HG03457 (cell line): ENCODE measurements at regions not wholly inside any gene's neighbourhood (a gene's known extent, or its start where the extent isn't known, plus 50 kb on each side); places are given as distances from the start of the nearest gene placed in this dataset.

Source experiments
- ATAC-seq: cut with Tn5 transposase; IDR thresholded peaks from one replicate; pipeline ENCODE4 v1.9.1; 2021; ENCODE audit warnings: moderate number of reproducible peaks; ENCODE audit not compliant: unreplicated experiment

DNA sequence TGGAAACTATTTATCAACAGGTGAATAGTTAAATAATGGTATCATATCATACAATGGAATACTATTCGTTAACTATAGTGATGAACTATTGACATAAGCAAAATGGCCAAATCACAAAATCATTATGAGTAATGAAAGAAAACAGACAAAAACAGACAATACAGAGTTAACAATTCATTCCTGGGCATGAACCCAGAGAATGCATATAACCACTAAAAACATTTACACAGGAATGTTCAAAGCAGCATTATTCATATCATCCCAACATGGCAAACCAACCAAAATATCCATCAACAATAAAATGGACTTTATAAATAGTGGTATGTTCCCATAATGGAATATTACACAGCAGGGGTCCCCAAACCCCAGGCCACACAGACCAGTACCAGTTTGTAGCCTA, 131.2 kb upstream of the CYP1B1 start:
- ATAC-seq: no peak

DNA sequence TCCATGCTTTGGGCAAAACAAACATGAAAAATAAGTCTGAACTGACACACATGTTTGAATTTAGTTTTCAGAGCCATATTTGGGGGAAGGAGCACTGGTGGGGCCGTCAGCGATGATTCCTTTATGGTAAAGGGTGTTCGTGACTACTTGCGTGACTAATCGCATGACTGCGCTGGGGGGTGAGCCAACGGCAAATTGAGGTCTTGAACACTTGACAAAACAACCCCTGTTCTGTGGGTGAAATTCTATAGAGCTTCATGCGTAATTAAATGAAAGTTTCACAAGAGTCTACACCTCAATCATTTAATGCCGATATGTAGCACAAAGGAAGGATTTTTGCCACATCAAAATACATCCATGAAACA, 127.5 kb upstream of the CYP1B1 start:
- ATAC-seq: no peak

DNA sequence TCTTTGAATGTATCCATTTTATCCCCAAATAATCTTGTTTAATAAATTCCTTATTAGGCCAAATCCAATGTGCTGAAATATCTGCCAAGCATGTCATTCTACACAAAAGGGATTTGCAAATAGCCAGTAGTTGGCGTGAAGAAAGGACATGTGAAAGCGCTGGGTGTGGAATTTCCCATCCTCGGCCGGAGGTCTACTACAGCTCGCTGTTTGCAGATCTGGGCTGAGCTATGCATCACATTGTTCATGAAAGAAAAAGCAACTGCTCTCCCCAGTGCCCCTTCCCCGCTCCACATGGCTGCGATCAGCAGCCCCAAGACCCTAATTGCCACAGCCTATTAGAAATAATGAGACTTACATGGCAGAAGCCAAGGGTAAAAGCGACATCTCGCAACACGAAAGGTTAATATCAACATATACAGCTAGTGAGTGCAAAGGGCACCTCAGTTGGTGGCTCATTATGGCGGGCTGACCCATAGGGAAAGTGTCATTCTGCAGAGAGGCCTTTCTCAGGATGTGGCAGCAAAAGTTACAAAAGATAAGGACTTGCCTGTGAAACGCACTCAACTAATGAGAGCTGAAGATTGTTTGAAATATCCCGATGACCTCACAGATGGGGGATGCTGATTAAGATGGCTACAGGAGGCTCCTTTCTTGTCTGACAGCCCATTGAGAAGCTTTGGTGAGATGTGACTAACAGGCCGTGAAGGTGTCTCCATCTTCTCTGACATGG, 126.9 kb upstream of the CYP1B1 start:
- no peak for ATAC-seq

DNA sequence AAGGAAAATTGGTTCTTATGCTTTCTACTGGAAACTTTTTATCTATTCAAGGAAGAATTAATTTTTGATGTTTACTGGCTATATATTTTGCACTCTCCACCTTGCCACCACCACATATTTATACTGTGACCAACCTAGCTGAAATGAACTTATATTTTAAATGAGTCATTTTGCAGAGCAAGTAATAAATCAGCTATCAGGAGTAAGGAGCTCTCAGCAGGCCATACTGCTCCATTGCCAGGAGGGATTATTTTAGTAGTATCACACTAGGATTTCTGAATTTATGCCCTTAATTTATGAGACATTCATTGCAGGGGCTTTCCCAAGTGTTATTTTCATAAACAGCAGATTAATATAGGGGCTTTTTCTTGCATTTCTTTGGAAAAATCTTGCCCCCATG, 125.8 kb upstream of the CYP1B1 start:
- no peak for ATAC-seq

DNA sequence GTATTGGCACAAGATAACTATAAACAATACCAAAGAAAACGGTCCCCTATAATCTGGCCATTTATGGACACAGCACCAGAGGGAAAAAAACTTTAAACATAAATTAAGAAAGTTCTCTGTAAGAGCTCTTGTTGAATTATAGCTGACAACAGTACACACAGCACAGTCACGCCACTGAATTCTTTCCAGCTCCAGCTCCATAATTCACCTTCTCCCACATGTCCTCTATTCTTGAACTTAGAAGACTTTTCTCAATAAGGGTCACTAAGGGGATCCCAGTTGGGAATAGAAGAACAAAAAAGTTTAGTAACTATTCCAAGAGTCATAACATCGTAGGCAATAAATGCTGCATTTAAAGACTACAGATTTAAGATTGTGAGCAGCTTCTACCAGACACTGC, 124.6 kb upstream of the CYP1B1 start:
- ATAC-seq: no peak

DNA sequence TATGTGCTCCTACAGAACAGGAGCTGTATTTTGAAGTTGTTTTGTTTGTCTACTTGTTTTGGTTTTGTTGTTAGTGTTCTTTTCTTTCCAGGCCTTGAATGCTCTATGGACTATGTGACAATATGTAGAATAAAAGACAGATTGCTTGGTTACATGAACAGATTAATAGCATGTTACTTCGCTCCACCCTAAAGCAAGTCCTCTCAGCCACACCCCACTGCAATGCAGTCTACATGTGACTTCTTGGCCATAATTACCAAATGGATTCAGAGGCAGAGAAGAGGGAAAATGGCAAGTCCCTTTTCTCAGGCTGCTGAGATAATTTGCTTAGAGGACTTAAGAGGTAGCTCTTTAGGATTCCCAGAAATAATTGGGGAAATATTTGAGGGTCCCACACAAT, 123.2 kb upstream of the CYP1B1 start:
- ATAC-seq: no peak

DNA sequence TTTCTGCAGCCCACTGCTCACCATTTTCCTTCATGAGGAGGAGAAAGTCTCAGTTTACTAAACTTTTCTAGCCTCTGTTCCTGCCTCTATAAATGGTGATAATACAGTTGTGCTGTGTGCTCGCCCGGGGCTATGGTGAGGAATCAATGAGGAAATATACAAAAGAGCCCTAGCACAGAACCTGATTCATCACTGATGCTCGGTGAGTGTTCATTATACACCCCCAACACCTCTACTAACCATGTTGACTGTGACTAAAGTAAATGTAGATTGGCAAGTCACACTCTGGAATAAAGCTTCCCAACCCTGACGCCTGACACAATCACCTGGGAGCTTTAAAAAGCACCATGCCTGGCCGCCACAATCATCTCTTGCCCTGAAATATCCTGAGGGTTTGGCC, 118.8 kb upstream of the CYP1B1 start:
- no peak for ATAC-seq

DNA sequence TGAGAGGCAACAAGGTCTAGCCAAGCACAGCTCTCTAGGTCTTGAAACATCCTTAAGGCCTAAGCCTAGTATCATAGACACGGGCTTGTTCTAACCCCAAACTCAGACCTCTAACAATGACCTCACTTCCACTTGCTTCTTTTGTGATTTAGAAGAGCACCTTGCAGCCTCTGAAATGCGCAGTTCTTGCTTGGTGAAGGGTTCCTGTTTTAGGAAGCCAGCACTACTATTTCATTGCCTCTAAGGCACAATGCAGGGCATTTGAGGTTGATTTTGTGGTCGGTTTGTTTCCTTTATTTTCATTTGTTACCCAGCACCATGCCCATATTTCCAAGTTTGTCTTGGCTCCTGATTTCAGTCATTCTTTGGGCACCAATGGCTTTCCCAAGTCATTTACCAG, 117.0 kb upstream of the CYP1B1 start:
- no peak for ATAC-seq

DNA sequence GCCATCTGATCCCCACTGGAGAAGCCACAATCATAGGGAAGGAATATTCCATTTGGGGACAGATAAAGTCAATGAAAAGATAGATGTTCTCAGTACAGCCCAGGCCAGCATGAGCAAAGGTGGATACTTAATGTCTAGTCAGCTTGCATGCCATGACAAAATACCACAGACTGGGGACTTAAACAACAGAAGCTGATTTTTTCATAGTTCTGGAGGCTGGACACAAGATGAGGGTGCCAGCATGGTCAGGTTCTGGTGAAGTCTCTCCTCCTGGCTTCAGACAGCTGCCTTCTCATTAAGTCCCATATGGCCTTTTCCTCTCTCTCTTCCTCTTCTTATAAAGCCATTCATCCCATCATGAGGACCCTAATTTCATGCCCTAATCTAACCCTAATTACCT, 116.1 kb upstream of the CYP1B1 start:
- no peak for ATAC-seq

DNA sequence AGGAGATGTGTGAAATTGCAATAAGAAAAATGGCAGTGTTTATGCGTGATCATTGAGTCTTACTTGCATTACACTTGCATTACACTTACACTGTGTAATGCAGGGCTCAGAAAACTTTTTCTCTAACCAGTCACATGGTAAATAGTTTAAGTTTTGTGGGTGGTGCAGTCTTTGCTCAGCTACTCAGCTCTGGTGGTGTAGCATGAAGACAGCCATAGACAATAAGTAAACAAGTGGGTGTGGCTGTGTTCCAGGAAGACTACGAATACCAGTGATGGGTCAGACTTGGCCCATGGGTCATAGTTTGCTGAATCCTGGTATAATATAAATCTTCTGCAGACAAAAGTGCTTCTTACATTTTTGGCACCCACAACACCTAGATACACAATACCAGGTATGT, 115.6 kb upstream of the CYP1B1 start:
- no peak for ATAC-seq

DNA sequence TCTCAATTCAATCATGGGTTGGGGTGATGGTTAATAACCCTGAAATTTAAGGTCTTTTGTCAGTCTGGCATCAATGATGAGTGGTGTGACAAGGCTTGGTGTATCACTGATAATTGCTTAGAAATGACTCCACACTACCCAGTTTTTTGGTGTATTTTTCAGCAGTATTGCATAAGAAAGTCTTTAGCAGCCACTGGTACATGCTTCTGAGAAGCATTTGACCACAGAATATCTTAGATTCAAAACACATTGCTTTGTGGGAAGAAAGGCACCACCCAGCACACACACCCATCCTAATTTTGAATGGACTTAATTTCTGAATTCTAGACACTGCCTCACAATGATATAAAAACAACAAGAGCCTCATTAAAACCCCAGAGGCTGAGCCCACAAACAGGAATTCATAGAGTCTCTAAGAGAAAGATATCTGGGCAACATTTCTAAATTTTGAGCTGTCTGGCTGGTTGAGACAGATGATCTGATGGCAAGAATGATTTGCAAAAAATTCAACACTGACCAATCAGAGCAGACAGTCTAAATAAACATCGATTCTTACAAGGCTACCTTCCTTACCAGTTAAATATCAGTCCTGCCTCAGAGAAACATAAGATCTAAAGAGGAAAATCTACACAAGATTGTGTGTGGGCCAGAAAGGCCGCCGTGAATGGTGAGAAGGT, 114.7 kb upstream of the CYP1B1 start:
- ATAC-seq: no peak

DNA sequence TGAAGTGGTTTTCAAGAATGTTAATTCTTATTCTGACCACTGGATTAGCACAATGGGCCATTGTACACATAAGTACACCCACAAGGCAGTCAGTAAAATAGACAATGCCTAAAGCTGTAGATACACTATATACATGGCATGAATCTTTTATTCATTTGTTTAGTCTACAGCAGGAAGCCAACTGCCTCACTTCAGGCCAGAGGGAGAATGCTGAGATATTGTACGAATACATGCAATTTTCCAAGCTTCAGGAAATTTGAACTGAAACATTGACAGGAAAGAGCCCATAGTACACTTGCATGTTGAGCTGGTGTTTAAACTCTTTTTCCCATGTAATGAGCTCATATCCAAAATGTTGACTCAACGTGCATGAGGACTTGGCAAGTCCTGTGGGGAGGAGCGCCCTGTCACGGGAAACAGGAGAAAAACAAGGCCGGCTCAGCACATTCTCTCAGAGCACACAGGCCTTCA, 111.6 kb upstream of the CYP1B1 start:
- ATAC-seq: no peak

DNA sequence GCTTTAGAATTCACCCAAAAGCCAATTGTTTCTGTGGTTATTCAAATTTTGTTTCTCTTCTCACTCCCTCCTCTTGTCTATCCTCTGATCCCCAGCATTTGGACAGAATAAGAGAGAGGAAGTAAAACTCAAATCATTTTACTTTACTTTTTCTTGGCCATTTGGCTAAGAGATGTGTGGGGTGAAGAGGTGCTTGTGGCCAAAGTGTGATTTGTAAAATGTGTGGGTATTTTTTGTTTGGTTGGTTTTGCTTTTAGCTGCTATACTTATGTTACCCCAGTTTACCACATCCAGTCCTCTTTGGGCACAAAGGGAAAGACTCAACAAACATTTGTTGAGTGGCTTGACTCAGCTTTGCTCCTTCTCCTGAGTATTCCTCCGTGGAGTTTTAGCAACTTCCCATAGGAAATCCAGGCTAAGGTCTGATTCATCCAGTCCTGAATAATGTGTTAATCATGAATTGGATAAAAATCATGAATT, 109.1 kb upstream of the CYP1B1 start:
- ATAC-seq: peak; percentile 93

DNA sequence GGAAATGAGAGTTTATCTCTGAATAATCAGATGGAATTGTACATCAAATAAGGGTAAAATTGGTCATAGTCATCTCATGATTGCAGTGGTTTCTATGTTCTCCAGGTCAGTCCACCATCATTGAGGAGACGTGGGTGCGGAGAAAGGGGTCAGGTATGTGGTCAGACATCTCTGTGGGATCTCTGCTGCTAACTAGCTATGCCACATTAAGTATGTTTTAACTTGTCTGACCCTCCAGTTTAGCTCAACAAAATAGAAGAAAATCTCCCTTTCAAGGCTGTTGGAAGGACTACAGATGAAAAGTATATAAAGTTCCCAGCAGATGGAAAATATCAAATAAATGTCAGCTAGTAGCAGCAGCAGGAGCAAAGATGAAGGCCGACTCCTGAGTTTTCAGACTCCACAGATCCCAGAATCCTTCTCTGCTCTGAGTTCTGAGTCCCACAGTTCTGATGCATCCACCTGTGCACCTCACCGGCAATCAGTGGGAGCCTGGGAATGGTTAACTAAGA, 106.6 kb upstream of the CYP1B1 start:
- no peak for ATAC-seq

DNA sequence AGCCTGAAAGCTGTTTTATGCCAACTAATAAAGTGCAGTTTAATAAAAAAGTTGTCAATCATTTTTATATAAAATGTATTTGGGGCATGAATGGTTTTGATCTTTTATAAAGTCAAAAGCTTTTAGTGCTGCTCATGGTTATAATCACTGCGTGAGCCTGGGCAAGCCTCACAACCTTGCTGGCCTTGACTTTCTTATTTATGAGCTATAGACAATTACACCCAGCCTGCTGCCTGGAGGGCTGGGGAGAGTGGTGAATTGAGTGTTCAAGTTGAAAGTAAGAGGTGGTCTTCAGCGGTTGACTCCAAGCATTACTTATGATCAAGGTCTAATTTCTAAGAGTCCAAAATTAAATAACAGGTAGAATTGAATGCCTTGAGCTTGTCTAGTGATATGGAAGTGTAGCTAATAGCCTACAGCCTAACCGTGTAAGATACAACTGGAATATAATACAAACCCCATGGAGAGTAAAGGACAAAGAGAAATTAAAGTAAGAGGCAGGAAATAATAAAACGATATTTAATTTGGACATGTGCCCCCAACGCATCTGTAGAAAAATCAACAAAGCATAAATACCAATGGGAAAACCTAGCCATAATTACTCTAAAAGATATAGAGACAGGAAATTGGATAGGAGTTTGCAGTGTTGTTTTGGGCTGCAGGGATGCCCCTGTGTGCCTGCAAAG, 106.0 kb upstream of the CYP1B1 start:
- ATAC-seq: no peak

DNA sequence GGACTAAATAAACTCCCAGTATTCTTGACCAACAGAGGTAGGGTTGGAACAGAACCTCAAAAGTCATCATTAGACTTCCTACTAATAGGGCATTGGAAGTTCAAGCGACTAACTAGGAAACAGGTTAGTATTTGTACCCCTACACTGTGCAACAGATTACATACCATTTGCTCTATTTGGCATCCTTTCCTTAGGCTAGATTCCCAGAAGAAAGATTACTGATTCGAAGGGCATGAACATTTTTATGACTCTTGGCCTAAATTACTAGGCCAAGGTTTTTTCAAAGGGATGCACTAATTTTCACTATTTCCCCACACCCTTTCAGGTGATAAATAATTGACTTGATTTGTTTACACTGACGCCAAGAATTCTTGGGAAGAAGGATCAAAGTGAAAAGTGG, 104.8 kb upstream of the CYP1B1 start:
- no peak for ATAC-seq

DNA sequence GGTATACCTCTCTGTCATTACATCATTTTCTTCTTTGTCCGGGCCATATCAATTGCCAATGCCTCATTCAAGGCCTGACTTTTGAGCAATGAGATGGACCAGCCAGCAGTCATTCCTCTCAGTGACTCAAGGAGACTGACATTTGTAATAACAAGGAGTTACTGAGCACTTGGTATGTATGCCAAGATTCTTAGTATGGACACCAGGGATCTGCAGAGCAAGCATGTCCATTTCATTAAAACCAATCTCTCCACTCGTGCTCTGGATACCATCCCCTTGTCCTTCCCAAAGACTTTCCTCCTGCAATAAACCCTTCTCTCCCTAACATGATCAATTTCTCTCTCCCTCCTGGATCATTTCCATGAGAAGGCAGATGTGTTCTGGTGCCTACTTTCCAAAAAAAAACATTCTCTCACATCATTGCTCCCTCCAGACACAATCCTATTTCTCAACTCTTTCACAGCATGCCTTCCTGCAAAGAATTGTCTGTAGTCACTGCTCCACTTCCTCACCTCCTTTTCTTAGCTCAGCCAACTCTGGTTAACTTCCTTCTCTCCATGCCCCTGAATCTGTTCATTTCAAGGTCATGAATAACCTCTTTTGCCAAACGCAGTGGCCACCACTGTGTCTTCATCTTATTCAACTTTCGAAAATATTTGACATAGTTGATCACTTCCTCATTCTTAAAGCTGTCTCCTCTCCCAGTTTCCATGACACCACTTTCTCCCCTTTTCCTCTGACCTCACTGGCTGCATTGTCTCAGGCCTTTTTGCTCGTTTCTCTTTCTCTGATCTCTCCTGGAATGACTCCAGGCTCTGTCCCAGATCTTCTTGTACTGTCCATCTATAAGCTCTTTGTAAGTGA, 102.8 kb upstream of the CYP1B1 start:
- ATAC-seq: no peak

DNA sequence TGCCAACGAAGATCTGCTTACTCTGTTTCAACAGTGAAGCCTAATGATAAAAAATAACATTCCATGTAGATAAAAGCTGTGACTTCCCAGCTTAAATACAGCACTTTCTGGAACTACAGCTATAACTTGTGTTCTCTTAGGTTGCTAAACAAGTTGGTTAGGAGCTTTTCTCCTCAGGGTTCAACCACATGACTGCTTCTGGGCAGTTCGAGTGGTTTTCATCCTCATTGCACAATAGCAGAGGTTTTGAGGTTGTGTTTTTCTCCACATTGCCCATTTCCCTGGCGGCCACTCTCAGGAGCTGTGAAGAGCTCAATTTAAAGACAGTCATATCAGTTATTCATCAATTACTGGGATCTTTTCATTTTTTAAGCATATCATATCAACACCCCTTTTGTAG, 102.2 kb upstream of the CYP1B1 start:
- no peak for ATAC-seq

DNA sequence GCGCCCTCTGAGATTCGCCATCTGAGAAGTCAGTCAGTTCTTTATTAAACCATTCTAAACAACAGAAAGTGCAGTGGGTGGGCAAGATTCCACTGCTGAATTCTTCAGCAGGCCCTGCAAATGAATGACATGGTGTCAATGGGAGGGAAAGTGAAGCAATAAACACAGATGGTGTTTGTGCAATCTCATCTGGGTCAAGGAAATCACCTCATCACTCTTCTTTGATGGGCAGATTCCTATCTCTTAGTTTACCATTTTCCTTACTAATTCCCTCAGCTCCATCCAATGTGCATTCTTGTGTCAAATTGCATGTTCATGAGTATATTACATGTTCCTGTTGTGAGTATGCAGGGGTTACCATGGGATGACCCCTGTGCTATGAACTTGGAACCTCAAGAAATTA, 100.7 kb upstream of the CYP1B1 start:
- ATAC-seq: no peak

DNA sequence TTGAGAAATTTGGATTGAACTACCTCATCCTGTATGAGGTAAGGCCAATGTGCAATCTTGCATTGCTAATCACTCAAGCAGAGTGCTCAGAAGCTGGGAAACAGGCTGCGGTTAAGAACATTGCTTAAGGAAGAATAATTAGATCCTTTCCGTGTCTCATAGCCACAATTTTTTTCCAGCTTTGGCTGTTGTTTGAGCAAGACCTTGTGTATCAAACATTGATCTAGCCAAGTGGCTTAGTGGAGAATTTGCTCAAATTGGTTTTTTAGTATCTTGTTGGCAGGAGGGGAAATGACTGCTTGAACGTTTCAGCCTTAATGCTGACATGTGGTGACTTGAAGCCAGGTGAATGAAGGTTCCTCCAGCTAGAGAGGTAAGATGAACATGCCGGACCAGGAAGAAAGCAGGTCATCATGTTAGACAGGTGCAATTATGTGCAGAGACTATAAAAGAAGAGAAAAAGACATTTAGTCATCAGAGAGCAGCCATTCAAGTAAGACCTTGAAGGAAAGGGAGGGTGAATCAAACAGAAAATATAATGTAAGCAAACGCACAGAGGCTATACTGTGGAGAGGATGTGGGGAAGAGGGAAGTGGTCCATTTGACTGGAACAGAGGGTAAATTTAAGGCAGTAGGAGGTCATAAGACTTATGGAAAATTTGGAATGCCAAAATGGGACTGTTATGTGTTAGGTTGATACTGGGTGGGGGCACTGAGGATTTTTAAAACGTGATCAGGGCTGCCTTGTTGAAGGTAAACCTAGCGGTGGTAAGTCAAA, 98.9 kb upstream of the CYP1B1 start:
- ATAC-seq: no peak
